NCI-H1694 treated with DMSO at 0.1 percent for 48 hours (cell line): ENCODE measurements at regions not wholly inside any gene's neighbourhood (a gene's known extent, or its start where the extent isn't known, plus 50 kb on each side); places are given as distances from the start of the nearest gene placed in this dataset.

ENCODE experiments used
- DNase-seq: peaks from one replicate; lab custom pipeline; 2025; lab: John Stamatoyannopoulos, UW

GRCh38 chr2:238790126-238790832 is 57.6 kb upstream of the TWIST2 start:
- no peak for DNase-seq

- DNase-seq, result no peak
These were observed 57.1 kb upstream of the TWIST2 start for GRCh38 chr2:238790833-238791230.

- DNase-seq, result no peak
These were observed 56.5 kb upstream of the TWIST2 start for GRCh38 chr2:238791354-238791753.

GRCh38 chr2:238793306-238793705 is 54.6 kb upstream of the TWIST2 start:
- DNase-seq, result no peak

GRCh38 chr2:238793801-238794449 is 54.0 kb upstream of the TWIST2 start:
- DNase-seq, result no peak

GRCh38 chr2:238796223-238796885 is 51.5 kb upstream of the TWIST2 start:
- no peak for DNase-seq

- no peak for DNase-seq
These were observed 50.3 kb upstream of the TWIST2 start for GRCh38 chr2:238797537-238797936.
